Activated CD4-positive, CD25-positive, alpha-beta regulatory T cell treated with anti-CD3 and anti-CD28 coated beads, Interleukin-2, amount 50 U/mL, for 24 hours (primary cell): ENCODE measurements at regions not wholly inside any gene's neighbourhood (a gene's known extent, or its start where the extent isn't known, plus 50 kb on each side); places are given as distances from the start of the nearest gene placed in this dataset.
A peak's percentile ranks its signal among the peaks of the same experiment; 100 is the strongest.

ENCODE experiments used
- ATAC-seq, 2 donors: fragments of 150-1000 bp; cut with Tn5 transposase; one replicate each; pipeline ENCODE4 v1.10.0; 2021; ENCODE audit warnings: mild to moderate bottlenecking in 1 of 2, moderate library complexity in 1 of 2

- no peak for ATAC-seq
Observed at GRCh38 chrX:39150621-39151020, 349.4 kb downstream of the MID1IP1 start.

DNA sequence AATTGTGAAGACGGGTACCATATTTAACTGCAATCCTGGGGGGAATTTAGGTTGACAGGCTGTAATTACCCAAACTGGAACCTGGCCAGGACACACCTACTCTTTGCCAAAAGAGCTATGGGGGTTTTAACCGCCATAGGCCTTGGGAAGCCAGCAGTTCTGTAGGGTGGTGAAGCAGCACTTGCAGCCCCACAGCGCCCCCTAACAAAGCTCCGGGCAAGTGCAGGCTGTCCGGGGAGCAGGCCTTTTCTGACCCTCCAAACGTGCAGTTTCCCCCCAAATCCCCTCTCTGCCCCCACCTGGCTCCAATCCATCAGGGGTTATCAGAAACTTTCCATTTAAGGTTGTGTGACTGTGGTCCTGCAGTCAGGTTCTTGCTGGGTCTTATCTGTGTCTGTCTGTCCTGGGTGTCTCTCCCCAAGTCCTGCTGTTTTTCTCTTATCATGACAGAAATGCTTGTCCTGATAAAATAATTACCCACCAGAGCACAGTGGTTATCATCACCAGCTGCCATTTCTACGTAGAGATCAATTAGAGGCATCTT lies 350.9 kb downstream of the MID1IP1 start:
- no peak for ATAC-seq

DNA sequence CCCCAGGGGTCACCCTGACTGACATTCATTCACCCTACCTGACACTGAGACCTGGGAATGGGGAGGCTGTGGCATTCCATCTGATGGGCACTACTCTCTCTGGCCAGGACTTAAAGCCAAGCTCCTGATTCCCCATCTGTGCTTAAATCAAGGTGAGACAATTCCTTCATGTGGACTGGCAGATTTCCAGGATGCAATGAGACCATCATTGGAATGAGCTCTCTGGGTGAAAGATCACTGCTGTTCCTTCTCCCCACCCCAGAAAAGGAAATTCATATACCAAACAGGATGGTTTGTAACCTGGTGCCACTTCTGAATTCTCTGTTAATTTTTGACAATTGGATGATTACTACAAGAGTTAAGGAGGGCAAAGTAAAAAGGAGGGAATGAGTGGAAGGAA lies 354.8 kb downstream of the MID1IP1 start:
- no peak for ATAC-seq

- ATAC-seq, result no peak
Observed at GRCh38 chrX:39157006-39157405, 355.7 kb downstream of the MID1IP1 start.

DNA sequence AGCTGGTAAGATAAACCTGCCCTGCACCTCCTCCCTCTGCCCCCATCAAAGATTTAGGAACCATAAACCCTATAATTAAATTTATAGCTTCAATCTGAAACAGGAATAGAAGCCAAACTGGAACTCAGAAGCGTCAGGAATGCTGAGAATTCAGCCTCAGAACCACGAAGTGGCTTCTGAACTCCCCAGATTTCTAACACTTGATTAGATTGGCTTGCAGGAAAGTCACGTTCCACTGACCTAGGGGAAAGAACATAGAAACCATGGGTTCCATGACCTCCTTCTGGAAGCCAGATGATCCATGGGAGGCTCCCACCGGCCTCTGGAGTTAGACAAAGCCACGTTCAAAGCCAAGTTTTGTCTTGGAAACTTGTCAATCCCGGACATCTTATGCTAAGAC lies 356.5 kb downstream of the MID1IP1 start:
- no peak for ATAC-seq

- ATAC-seq, result no peak
Observed at GRCh38 chrX:39158801-39159657, 357.8 kb downstream of the MID1IP1 start.

- ATAC-seq, result no peak
Observed at GRCh38 chrX:39159921-39160507, 358.8 kb downstream of the MID1IP1 start.

GRCh38 chrX:39161611-39162255 lies 360.5 kb downstream of the MID1IP1 start:
- no peak for ATAC-seq

DNA sequence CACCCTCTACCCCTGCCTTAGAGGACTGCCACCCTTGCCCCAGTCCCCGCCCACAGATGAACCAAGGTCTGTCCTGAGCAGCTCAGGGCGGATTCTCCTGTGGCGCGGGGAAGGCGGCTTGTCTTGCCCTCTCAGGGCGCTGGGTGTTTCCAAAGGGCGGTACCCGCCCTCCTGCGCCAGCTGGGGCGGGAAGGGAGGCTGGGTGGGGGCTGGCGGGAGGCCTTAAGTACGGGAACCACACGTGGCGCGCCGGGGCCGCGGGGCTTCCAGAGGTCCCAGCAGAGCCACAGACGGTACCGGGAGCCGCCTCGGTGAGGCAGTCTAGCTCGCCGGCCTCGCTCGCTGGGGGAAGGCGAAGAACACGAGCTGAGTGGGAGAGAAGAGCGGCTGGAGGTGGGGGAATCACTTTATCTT lies 361.1 kb downstream of the MID1IP1 start:
- ATAC-seq, result peak; percentile 52 to 58

- peak; percentile 78 to 83 for ATAC-seq
Observed at GRCh38 chrX:39163581-39164126, 362.4 kb downstream of the MID1IP1 start.

DNA sequence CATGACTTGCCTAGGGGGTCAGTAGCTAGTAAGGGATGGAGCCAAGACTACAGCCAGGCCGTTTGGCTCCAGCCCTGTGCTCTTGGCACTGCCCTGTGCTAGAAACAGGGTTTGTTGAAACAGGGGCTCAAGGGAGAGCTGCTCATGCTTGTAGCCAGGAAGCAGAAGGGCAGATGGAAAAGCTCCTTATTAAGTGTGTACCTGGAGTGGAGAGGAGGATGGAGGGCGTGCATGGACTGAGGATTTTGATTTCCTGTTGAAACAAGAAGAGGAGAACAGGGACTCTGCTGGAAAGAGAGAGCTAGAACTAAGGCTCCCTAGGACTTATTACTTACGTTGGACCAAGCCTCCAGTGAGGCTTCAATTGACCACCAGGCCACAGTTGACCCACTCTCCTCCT lies 363.0 kb downstream of the MID1IP1 start:
- ATAC-seq, result no peak

DNA sequence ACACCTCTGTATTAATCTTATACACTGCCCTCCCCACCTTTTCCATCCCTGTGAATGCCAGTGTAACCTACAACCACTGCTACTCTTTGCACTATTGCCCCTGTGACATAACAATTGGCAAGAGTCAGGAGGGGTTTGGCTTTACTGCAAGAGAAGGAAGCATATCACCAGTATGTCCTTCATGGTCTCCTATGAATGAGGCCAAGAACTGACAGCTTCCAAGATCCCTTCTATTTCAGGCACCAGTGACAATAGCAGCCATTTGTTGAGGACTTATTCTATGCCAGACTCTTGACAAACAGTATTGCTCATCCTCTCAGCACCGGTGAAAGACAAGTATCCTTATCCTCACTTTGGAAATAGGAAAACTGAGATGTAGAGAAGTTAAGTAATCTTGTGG lies 363.9 kb downstream of the MID1IP1 start:
- no peak for ATAC-seq

DNA sequence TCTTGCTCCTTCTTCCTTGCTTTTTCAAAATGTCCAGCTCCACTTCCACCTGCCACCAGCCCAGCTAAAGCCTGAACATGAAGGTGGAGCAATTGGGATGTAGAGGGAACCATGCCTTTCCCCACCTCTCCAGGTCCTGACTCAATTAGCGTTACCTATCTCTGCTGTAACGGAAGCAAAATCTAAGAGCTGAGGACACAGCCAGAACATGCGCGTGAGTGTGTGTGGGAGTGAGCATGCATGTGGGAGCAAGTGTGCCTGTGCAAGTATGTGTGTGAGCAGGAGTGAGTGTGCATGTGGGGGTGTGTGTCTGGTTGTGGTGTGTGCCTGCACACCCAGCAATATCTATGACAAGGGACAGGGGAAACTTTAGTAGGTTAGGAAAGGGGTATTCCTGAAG lies 364.5 kb downstream of the MID1IP1 start:
- ATAC-seq, result no peak

DNA sequence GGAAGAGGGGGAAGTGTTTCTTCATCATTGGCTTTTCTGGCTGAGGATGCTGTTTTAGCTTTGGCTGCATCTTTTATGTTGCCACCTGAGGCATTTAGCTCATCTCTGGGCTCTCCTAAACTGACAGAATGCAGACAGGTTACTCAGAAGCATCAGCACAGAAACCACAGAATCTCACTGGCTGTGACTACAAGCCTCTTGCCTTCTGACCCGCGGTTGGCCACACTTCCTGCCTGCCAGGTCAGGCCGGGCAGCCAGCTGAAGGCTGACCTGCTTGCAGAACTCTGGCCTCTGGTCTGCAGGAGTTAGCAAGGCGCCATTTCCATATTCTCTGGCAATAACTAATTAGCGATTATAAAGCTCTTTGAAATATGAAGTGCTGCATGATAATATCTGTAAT lies 366.5 kb downstream of the MID1IP1 start:
- ATAC-seq, result peak; percentile 29 to 49

DNA sequence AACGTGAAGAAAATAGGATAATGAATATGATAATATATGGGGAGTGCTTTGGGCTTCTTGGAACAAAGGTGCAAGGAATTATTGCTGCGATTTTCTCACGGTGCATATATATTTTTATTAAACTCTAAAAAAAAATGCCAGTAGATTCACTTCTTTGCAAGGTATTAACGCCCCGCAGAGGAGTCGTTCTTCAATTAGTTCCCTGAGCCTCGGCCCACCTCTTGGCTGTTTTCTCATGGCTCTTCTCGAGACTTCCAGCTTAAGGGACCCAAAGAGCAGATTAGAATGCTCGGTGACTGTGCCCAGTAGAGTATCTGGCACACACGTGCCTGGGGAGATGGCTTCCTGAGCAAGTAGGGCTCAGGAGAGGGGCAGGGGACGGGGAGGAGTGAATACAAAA lies 367.4 kb downstream of the MID1IP1 start:
- ATAC-seq, result no peak

DNA sequence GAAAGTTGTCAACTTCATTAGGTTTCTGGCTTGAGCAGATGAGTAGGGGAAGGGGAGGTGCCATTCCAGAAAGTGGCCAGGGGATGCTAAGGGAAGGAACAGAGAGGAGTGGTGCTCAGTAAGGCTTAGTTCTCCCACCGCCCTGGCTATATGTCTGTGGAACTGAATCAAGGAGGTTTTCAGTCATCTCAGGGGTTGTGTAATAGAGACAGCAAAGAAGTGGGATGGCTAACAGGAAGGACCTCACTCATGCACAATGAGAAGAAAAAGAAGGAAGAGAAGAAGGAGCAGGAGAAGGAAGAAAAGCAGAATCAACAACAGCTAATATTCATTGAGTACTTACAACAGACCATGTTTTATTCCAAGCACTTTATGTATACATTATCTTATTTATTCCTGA lies 368.7 kb downstream of the MID1IP1 start:
- no peak for ATAC-seq

DNA sequence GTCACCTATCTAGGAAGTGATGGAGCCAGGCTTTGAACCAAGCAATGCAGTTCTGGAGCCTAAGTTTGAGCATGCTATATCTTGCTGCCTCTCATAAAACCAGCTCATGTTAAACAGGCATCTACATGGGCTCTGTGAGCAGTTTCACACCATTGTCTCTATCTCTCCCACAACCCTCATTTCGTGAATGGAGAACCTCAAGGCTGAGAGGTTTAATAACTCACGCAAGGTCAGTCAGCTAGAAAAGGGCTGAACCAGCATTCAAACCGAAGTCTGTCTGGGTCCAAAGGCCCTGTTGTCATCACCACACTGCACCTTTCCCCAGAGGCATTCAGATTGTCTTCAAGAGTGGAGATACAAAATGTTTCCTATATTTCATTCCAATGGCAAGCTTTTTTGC lies 369.2 kb downstream of the MID1IP1 start:
- ATAC-seq, result no peak

- ATAC-seq, result no peak
Observed at GRCh38 chrX:39171686-39172085, 370.4 kb downstream of the MID1IP1 start.

DNA sequence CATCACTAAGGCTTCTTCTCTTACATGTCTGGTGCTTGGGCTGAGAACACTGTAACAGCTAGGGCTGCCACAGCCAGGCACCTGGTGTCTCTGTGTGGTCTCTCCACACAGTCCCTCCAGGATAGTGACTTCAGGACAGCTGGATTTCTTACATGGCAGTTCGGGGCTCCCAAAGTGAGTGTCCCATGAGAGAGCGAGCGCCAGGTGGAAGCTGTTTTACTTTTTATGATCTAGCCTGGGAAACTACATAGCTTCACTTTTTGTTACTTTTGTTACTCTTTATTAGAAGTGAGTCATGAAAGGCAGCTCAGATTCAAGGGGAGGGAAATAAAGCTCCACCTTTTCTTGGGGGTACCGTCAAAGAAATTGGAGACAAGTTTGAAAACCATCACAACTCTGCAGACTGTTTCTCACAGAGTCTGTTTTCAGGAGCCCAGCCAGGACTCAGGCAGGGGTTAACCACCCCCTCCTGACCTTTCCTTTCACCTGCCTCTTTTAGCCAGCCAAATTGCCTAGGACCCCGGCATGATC lies 373.0 kb downstream of the MID1IP1 start:
- peak; percentile 30 to 33 for ATAC-seq

- ATAC-seq, result peak; percentile 78 to 84
Observed at GRCh38 chrX:39174772-39175417, 373.6 kb downstream of the MID1IP1 start.

DNA sequence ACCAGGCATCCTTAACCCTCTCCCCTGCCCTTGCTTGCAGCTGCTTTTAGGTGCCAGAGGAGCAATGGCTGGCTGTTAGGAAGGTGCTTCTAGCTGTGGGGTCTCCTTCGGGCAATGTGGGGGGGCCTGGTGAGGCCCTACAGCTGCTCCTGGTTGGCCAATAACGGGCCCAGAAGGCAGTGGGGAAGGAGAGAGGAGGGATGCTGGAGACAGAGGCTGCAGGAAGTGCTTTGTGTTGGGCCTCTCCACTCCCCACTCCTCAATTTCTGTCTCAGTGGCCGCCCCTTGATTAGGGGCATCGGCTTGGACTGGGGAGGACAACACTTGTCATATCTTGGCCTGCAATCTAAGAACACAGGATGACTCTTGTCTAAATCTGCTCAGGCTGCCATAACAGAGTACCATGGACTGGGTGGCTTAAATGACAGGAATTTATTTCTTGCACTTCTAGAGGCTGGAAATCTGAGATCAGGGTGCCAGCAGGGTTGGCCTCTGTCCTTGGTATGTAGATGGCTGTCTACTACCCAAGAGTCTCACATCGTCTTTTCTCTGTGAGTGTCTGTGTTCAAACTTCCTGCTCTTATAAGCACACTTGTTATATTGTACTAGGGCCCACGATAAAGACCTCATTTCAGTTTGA lies 374.3 kb downstream of the MID1IP1 start:
- no peak for ATAC-seq

DNA sequence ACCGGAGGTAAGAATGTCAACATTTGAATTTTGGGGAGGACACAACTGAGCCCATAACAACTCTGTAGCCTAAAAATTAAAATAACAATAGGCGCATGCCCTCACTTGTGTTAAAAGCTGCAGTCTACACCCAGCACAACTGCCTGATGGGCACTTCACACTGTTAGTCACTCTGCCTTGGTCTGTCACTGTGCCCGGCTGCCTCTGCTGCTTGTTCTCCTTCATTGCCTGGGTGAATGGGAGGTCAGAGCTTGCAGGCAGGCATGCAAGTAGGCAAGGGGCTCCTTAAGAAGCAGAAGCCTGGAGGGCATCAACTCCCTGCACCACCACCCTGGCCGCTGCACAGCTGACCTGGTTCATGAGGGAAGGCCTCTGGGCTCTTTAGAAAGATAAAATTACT lies 374.8 kb downstream of the MID1IP1 start:
- no peak for ATAC-seq
